Kasumi-1 (cell line): ENCODE measurements at regions not wholly inside any gene's neighbourhood (a gene's known extent, or its start where the extent isn't known, plus 50 kb on each side); places are given as distances from the start of the nearest gene placed in this dataset.

Experiments
- DNase-seq, 2 experiments: peaks; one replicate each; lab custom pipeline; 2025; lab: John Stamatoyannopoulos, UW

- DNase-seq, result peak in 1 of 2 experiments; percentile 2
These were observed 139.6 kb upstream of the FAM20A start for GRCh38 chr17:68740555-68741447.

GRCh38 chr17:68737761-68738443 is 136.7 kb upstream of the FAM20A start:
- DNase-seq, result no peak

GRCh38 chr17:68734931-68735330 is 133.8 kb upstream of the FAM20A start:
- no peak for DNase-seq

GRCh38 chr17:68734187-68734900 is 133.2 kb upstream of the FAM20A start:
- DNase-seq, result no peak

GRCh38 chr17:68733241-68734176 is 132.3 kb upstream of the FAM20A start:
- peak in 1 of 2 experiments; percentile 4 for DNase-seq

- DNase-seq, result no peak
These were observed 131.2 kb upstream of the FAM20A start for GRCh38 chr17:68732301-68732749.

GRCh38 chr17:68731465-68731864 is 130.3 kb upstream of the FAM20A start:
- DNase-seq, result no peak

GRCh38 chr17:68719431-68719830 is 118.3 kb upstream of the FAM20A start:
- DNase-seq, result no peak

GRCh38 chr17:68718926-68719325 is 117.8 kb upstream of the FAM20A start:
- DNase-seq, result no peak

GRCh38 chr17:68718465-68718864 is 117.3 kb upstream of the FAM20A start:
- no peak for DNase-seq

GRCh38 chr17:68714676-68715075 is 113.5 kb upstream of the FAM20A start:
- no peak for DNase-seq

- no peak for DNase-seq
These were observed 110.7 kb upstream of the FAM20A start for GRCh38 chr17:68711858-68712257.

- DNase-seq, result no peak
These were observed 109.8 kb upstream of the FAM20A start for GRCh38 chr17:68710976-68711375.

- no peak for DNase-seq
These were observed 109.0 kb upstream of the FAM20A start for GRCh38 chr17:68710035-68710780.

- DNase-seq, result no peak
These were observed 108.3 kb upstream of the FAM20A start for GRCh38 chr17:68709461-68709860.

GRCh38 chr17:68707031-68707430 is 105.9 kb upstream of the FAM20A start:
- no peak for DNase-seq

GRCh38 chr17:68706356-68706920 is 105.3 kb upstream of the FAM20A start:
- no peak for DNase-seq

GRCh38 chr17:68705714-68706076 is 104.5 kb upstream of the FAM20A start:
- no peak for DNase-seq

GRCh38 chr17:68704871-68705713 is 103.9 kb upstream of the FAM20A start:
- DNase-seq, result no peak
